ENCODE measurements at regions not wholly inside any gene's neighbourhood (a gene's known extent, or its start where the extent isn't known, plus 50 kb on each side); places are given as distances from the start of the nearest gene placed in this dataset.
"Not testable (repeated sequence)": the region's sequence is repeated elsewhere in the genome, so short reads cannot be mapped to it uniquely, and the experiment has no call there.

DNA sequence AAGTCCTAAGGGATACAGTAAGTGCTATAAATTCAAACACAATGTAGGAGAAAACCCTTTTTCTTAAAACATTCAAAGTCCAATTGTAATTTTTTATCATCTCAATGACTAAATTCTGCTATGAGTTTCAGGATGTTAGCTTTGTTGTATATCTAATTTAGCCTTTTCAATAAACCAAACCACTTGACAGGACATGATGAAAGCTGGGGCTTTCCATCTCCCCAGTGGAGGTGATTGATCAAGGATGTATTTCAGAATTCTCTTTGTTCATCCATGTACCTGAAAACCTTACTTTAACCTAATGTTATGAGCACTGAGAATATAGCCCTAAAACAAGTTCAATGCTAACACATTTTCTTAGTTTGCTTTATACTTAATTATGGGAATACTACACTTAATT, 639.0 kb upstream of the ITGA1 start:
- no peak overlapping the region for H3K4me3 ChIP-seq (ENCODE audit: low read depth, low read length)
- H3K27me3 ChIP-seq (ENCODE audit: control insufficient read depth, insufficient read depth, low read length) = no peaks in the 10 kb centered on the region
- FAIRE-seq (no peak), DNase-seq (ENCODE audit: low read depth) (no peak)
- TF ChIP-seq, protein P1, sequence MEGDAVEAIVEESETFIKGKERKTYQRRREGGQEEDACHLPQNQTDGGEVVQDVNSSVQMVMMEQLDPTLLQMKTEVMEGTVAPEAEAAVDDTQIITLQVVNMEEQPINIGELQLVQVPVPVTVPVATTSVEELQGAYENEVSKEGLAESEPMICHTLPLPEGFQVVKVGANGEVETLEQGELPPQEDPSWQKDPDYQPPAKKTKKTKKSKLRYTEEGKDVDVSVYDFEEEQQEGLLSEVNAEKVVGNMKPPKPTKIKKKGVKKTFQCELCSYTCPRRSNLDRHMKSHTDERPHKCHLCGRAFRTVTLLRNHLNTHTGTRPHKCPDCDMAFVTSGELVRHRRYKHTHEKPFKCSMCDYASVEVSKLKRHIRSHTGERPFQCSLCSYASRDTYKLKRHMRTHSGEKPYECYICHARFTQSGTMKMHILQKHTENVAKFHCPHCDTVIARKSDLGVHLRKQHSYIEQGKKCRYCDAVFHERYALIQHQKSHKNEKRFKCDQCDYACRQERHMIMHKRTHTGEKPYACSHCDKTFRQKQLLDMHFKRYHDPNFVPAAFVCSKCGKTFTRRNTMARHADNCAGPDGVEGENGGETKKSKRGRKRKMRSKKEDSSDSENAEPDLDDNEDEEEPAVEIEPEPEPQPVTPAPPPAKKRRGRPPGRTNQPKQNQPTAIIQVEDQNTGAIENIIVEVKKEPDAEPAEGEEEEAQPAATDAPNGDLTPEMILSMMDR (IDR thresholded peaks at IDR 0.05; ENCODE audit: insufficient read depth, low read length, severe bottlenecking) = no peak
- H3K36me3 ChIP-seq (ENCODE audit: control insufficient read depth, insufficient read depth, low read length) = no peaks in the 10 kb centered on the region

DNA sequence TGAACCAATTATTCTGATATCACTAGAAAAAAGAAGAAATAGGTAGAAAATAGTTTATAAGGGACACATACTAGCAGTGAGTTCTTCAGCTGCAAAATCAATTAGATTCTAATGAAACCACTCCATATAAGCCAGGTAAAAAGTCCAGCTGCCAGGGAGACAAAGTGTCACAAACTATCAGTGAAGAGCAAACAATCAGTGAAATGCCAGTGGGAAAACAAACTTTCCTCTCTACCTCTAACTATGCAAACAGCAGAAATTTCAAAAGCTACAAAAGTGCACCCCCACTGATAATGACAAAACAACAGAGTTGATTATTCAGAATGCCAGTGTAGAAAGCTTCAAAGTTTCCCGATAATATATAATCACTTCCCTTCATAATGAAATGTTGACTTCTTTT, 637.2 kb upstream of the ITGA1 start:
- FAIRE-seq = no peak
- H3K4me3 ChIP-seq (ENCODE audit: low read depth, low read length) = no peak overlapping the region
- TF ChIP-seq, protein P1 (IDR thresholded peaks at IDR 0.05; ENCODE audit: insufficient read depth, low read length, severe bottlenecking) = no peak

DNA sequence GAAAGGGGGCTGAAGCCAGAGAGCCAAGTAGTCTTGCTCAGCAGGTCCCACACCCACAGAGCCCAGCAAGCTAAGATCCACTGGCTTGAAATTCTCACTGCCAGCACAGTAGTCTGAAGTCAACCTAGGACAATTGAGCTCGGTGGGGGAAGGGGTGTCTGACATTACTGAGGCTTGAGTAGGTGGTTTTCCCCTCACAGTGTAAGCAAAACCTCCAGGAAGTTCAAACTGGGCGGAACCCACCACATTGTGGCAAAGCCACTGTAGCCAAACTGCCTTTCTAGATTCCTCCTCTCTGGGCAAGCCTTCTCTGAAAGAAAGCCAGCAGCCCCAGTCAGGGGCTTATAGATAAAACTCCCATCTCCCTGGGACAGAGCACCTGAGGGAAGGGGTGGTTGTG, 630.9 kb upstream of the ITGA1 start:
- H3K27me3 ChIP-seq (ENCODE audit: control insufficient read depth, insufficient read depth, low read length); H3K4me3 ChIP-seq (ENCODE audit: low read depth, low read length); DNase-seq (ENCODE audit: low read depth); H3K36me3 ChIP-seq (ENCODE audit: control insufficient read depth, insufficient read depth, low read length); FAIRE-seq: not testable (repeated sequence)

More for the DNA sequence above, 637.2 kb upstream of the ITGA1 start:
- H3K36me3 ChIP-seq (ENCODE audit: control insufficient read depth, insufficient read depth, low read length) = no peaks in the 10 kb centered on the region
- no peaks in the 10 kb centered on the region for H3K27me3 ChIP-seq (ENCODE audit: control insufficient read depth, insufficient read depth, low read length)
- DNase-seq (ENCODE audit: low read depth) = no peak

DNA sequence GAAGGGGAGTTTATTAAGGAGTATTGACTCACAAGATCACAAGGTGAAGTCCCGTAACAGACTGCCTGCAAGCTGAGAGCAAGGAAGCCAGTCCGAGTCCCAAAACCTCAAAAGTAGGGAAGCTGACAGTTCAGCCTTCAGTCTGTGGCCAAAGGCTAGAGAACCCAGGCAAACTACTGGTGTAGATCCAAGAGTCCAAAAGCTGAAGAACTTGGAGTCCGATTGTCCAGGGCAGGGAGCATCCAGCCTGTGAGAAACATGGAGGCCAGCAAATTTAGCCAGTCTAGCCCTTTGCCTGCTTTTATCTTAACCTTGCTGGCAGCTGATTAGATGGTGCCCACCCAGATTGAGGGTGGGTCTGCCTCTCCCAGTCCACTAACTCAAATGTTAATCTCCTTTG, 621.9 kb upstream of the ITGA1 start:
- DNase-seq (ENCODE audit: low read depth); H3K27me3 ChIP-seq (ENCODE audit: control insufficient read depth, insufficient read depth, low read length); FAIRE-seq; H3K36me3 ChIP-seq (ENCODE audit: control insufficient read depth, insufficient read depth, low read length); H3K4me3 ChIP-seq (ENCODE audit: low read depth, low read length): not testable (repeated sequence)

DNA sequence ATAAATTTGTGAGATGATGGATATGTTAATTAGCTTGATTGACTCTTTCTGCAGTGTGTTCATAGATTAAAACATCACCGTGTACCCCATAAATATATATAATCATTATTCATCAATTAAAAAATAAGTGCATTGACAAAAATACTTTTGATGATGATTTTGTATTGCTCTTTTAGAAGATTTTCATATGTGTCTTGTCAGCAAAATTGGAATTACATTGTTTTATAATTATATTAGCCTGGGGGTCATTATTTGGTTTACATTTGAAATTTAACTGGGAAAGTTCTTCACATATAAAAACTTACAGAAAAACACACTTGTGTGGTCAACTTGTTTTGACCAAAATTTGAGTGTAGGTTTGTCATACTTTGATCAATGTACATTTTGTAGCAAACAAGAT, 614.6 kb upstream of the ITGA1 start:
- FAIRE-seq = no peak
- Histone ChIP-seq H3K4me3 (ENCODE audit: low read depth, low read length) (no peak overlapping the region), H3K27me3 (ENCODE audit: control insufficient read depth, insufficient read depth, low read length) (no peaks in the 10 kb centered on the region), H3K36me3 (ENCODE audit: control insufficient read depth, insufficient read depth, low read length) (no peaks in the 10 kb centered on the region)
- TF ChIP-seq, protein P1 (IDR thresholded peaks at IDR 0.05; ENCODE audit: insufficient read depth, low read length, severe bottlenecking) = no peak
- DNase-seq (ENCODE audit: low read depth) = no peak

DNA sequence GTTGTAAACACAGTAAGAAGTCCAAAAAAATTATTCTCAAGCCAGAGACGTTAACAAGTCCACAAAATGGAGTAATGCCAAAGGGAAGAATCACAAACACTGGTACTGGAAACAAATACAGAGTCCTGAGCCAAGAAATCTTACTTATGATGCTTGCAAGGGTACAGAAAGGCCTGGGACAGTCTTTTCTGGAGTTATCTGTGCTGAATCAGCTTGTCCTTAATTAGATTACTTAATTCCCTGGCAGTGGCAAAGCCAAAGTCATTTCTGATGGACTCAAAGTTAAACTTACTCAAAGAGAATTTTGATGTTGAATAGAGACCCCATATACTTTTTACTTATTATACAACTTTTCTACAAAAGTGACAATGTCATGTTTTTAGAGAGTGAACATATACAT, 610.5 kb upstream of the ITGA1 start:
- TF ChIP-seq, protein P1 (IDR thresholded peaks at IDR 0.05; ENCODE audit: insufficient read depth, low read length, severe bottlenecking) = no peak
- H3K4me3 ChIP-seq (ENCODE audit: low read depth, low read length) = no peak overlapping the region
- FAIRE-seq (no peak), DNase-seq (ENCODE audit: low read depth) (no peak)
- H3K36me3 ChIP-seq (ENCODE audit: control insufficient read depth, insufficient read depth, low read length) = no peaks in the 10 kb centered on the region
- H3K27me3 ChIP-seq (ENCODE audit: control insufficient read depth, insufficient read depth, low read length) = no peaks in the 10 kb centered on the region

DNA sequence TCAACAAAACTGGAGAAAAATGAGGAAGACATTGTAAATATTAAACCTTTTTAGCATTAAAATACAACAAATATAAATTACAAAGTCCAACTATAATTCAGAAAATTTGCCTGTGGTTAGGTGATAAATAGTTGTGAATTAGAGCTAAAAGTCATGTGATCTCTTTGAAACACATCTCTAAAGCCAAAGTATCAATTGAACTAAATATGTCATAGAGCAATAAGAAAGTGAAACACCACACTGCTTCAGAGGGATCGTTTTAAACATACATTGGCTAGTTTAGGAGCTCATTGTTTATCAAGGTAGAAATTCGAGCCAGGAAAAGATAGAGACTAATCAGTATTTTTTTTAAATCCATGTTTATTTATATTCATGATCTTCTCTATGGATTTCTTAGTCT, 606.3 kb upstream of the ITGA1 start:
- Histone ChIP-seq H3K27me3 (ENCODE audit: control insufficient read depth, insufficient read depth, low read length) (no peaks in the 10 kb centered on the region), H3K36me3 (ENCODE audit: control insufficient read depth, insufficient read depth, low read length) (no peaks in the 10 kb centered on the region), H3K4me3 (ENCODE audit: low read depth, low read length) (no peak overlapping the region)
- no peak for FAIRE-seq
- no peak for DNase-seq (ENCODE audit: low read depth)
- TF ChIP-seq, protein P1 (IDR thresholded peaks at IDR 0.05; ENCODE audit: insufficient read depth, low read length, severe bottlenecking) = no peak

All from bronchial epithelial cell (primary cell).